ENCODE measurements at regions not wholly inside any gene's neighbourhood (a gene's known extent, or its start where the extent isn't known, plus 50 kb on each side); places are given as distances from the start of the nearest gene placed in this dataset.
A peak's percentile ranks its signal among the peaks of the same experiment; 100 is the strongest.

GRCh38 chr14:41073544-41073943 lies 533.1 kb upstream of the LRFN5 start:
- no peak overlapping the region for H3K4me3 ChIP-seq
- no peaks in the 10 kb centered on the region for H3K9me3 ChIP-seq (ENCODE audit: low read depth, low read length)
- TF ChIP-seq FOXP2 (optimal IDR thresholded peaks at IDR 0.05; ENCODE audit: control extremely low read depth, extremely low read length, insufficient read depth) (no peak), POLR2AphosphoS5 (IDR thresholded peaks at IDR 0.05; ENCODE audit: borderline replicate concordance, low read depth, low read length) (no peak), EZH2 (IDR thresholded peaks at IDR 0.05) (no peak)
- peak overlapping the region; percentile 49; the same call in 1 of the 2 replicates for H3K27ac ChIP-seq
- no peak overlapping the region for H3K9ac ChIP-seq (ENCODE audit: insufficient read length)
- no peaks in the 10 kb centered on the region for H3K36me3 ChIP-seq (ENCODE audit: insufficient read depth, low read length)
- DNase-seq (ENCODE audit: low read depth, low spot score): no peak

GRCh38 chr14:41072776-41073175 lies 533.9 kb upstream of the LRFN5 start:
- TF ChIP-seq POLR2AphosphoS5 (IDR thresholded peaks at IDR 0.05; ENCODE audit: borderline replicate concordance, low read depth, low read length) (peak; percentile 22; the same call in 1 of the 2 replicates), FOXP2 (optimal IDR thresholded peaks at IDR 0.05; ENCODE audit: control extremely low read depth, extremely low read length, insufficient read depth) (peak; percentile 81), EZH2 (IDR thresholded peaks at IDR 0.05) (no peak)
- Histone ChIP-seq H3K4me3 (peak overlapping the region; percentile 4; the same call in 1 of the 2 replicates), H3K27ac (peak overlapping the region; percentile 49; the same call in 1 of the 2 replicates), H3K9me3 (ENCODE audit: low read depth, low read length) (no peaks in the 10 kb centered on the region), H3K36me3 (ENCODE audit: insufficient read depth, low read length) (no peaks in the 10 kb centered on the region), H3K9ac (ENCODE audit: insufficient read length) (no peak overlapping the region)
- peak; percentile 69 for DNase-seq (ENCODE audit: low read depth, low spot score)

DNA sequence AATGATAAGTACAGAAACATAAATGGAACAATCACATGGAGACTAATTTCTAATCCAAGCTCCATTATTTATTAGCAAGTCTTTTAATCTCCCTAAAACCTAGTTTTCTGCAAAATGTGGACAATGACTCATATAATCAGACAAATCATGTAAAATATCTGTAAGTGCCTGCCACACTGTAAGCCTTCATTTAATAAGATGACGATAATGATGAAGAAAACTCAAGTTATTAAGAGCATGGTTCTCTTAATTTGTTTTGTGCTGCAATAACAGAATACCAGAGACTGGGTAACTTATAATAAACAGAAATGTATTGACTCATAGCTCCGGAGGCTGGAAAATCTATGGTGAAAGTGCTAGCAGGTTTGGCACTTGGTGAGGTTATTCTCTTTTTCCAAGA lies 535.3 kb upstream of the LRFN5 start:
- no peaks in the 10 kb centered on the region for H3K9me3 ChIP-seq (ENCODE audit: low read depth, low read length)
- no peak for DNase-seq (ENCODE audit: low read depth, low spot score)
- no peak for TF ChIP-seq FOXP2 (optimal IDR thresholded peaks at IDR 0.05; ENCODE audit: control extremely low read depth, extremely low read length, insufficient read depth)
- TF ChIP-seq POLR2AphosphoS5 (IDR thresholded peaks at IDR 0.05; ENCODE audit: borderline replicate concordance, low read depth, low read length): no peak
- no peak for TF ChIP-seq EZH2 (IDR thresholded peaks at IDR 0.05)

GRCh38 chr14:41062826-41063225 lies 543.9 kb upstream of the LRFN5 start:
- Histone ChIP-seq H3K9ac (ENCODE audit: insufficient read length) (no peak overlapping the region), H3K9me3 (ENCODE audit: low read depth, low read length) (no peaks in the 10 kb centered on the region), H3K27ac (no peak overlapping the region), H3K36me3 (ENCODE audit: insufficient read depth, low read length) (no peaks in the 10 kb centered on the region), H3K4me3 (no peak overlapping the region)
- DNase-seq (ENCODE audit: low read depth, low spot score): no peak
- no peak for TF ChIP-seq POLR2AphosphoS5 (IDR thresholded peaks at IDR 0.05; ENCODE audit: borderline replicate concordance, low read depth, low read length)
- TF ChIP-seq EZH2 (IDR thresholded peaks at IDR 0.05): no peak
- TF ChIP-seq FOXP2 (optimal IDR thresholded peaks at IDR 0.05; ENCODE audit: control extremely low read depth, extremely low read length, insufficient read depth): no peak

More for the DNA sequence above, 535.3 kb upstream of the LRFN5 start:
- Histone ChIP-seq H3K9ac (ENCODE audit: insufficient read length) (no peak overlapping the region), H3K4me3 (no peak overlapping the region), H3K36me3 (ENCODE audit: insufficient read depth, low read length) (no peaks in the 10 kb centered on the region), H3K27ac (no peak overlapping the region)

DNA sequence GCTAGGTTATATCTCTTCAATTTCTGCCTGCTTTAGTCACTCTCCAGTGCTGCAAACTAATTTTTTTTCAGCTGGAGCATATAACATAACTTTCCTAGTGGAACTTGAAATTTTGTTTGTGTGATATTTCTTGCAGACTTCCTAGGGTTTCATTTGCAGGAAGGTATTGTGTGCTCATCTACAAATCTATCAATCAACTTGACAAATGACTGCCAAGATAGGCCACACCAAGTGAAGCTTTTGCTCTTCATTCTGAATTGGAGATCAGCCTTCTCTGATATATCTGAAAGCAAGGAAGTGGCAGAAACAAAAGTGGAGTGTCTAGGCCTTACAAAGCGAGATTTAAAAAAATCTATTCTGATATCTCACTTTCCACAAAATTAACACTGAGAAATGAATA lies 551.1 kb upstream of the LRFN5 start:
- DNase-seq (ENCODE audit: low read depth, low spot score): no peak
- no peak overlapping the region for H3K4me3 ChIP-seq
- H3K36me3 ChIP-seq (ENCODE audit: insufficient read depth, low read length): no peaks in the 10 kb centered on the region
- TF ChIP-seq EZH2 (IDR thresholded peaks at IDR 0.05) (no peak), POLR2AphosphoS5 (IDR thresholded peaks at IDR 0.05; ENCODE audit: borderline replicate concordance, low read depth, low read length) (no peak), FOXP2 (optimal IDR thresholded peaks at IDR 0.05; ENCODE audit: control extremely low read depth, extremely low read length, insufficient read depth) (no peak)
- no peaks in the 10 kb centered on the region for H3K9me3 ChIP-seq (ENCODE audit: low read depth, low read length)
- H3K9ac ChIP-seq (ENCODE audit: insufficient read length): no peak overlapping the region
- H3K27ac ChIP-seq: no peak overlapping the region

- no peak overlapping the region for H3K27ac ChIP-seq
- DNase-seq (ENCODE audit: low read depth, low spot score): no peak
- H3K9ac ChIP-seq (ENCODE audit: insufficient read length): no peak overlapping the region
- H3K4me3 ChIP-seq: no peak overlapping the region
- no peaks in the 10 kb centered on the region for H3K36me3 ChIP-seq (ENCODE audit: insufficient read depth, low read length)
- no peaks in the 10 kb centered on the region for H3K9me3 ChIP-seq (ENCODE audit: low read depth, low read length)
- TF ChIP-seq EZH2 (IDR thresholded peaks at IDR 0.05) (no peak), FOXP2 (optimal IDR thresholded peaks at IDR 0.05; ENCODE audit: control extremely low read depth, extremely low read length, insufficient read depth) (no peak), POLR2AphosphoS5 (IDR thresholded peaks at IDR 0.05; ENCODE audit: borderline replicate concordance, low read depth, low read length) (no peak)
Measured at GRCh38 chr14:41051801-41052200, 554.9 kb upstream of the LRFN5 start.

DNA sequence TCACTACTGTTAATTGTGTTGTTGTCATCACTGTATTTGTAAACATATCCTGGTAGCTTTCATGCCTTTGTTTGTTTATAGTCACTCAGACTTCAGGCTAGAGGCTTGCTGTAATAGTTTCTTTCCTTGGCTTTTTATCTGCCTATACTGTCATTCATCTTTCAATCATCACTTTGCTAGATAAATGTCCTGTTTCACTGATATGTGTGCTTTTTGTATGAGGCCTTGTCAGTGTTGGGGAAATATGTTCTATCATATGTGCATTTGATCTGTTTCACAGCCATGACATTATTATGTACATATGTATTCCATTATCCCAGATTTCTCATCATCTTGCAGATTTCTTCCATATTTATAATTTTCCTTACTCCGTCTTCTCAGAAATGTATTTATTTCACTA lies 558.9 kb upstream of the LRFN5 start:
- no peak overlapping the region for H3K27ac ChIP-seq
- TF ChIP-seq FOXP2 (optimal IDR thresholded peaks at IDR 0.05; ENCODE audit: control extremely low read depth, extremely low read length, insufficient read depth) (no peak), POLR2AphosphoS5 (IDR thresholded peaks at IDR 0.05; ENCODE audit: borderline replicate concordance, low read depth, low read length) (no peak), EZH2 (IDR thresholded peaks at IDR 0.05) (no peak)
- no peak for DNase-seq (ENCODE audit: low read depth, low spot score)

GRCh38 chr14:41037388-41037787 lies 569.3 kb upstream of the LRFN5 start:
- TF ChIP-seq EZH2 (IDR thresholded peaks at IDR 0.05) (no peak), POLR2AphosphoS5 (IDR thresholded peaks at IDR 0.05; ENCODE audit: borderline replicate concordance, low read depth, low read length) (no peak), FOXP2 (optimal IDR thresholded peaks at IDR 0.05; ENCODE audit: control extremely low read depth, extremely low read length, insufficient read depth) (no peak)
- DNase-seq (ENCODE audit: low read depth, low spot score): no peak
- no peaks in the 10 kb centered on the region for H3K36me3 ChIP-seq (ENCODE audit: insufficient read depth, low read length)
- H3K27ac ChIP-seq: no peak overlapping the region
- H3K9ac ChIP-seq (ENCODE audit: insufficient read length): no peak overlapping the region
- no peak overlapping the region for H3K4me3 ChIP-seq
- H3K9me3 ChIP-seq (ENCODE audit: low read depth, low read length): no peaks in the 10 kb centered on the region

More for the DNA sequence above, 558.9 kb upstream of the LRFN5 start:
- H3K9me3 ChIP-seq (ENCODE audit: low read depth, low read length): no peaks in the 10 kb centered on the region
- H3K9ac ChIP-seq (ENCODE audit: insufficient read length): no peak overlapping the region
- H3K4me3 ChIP-seq: no peak overlapping the region
- no peaks in the 10 kb centered on the region for H3K36me3 ChIP-seq (ENCODE audit: insufficient read depth, low read length)

DNA sequence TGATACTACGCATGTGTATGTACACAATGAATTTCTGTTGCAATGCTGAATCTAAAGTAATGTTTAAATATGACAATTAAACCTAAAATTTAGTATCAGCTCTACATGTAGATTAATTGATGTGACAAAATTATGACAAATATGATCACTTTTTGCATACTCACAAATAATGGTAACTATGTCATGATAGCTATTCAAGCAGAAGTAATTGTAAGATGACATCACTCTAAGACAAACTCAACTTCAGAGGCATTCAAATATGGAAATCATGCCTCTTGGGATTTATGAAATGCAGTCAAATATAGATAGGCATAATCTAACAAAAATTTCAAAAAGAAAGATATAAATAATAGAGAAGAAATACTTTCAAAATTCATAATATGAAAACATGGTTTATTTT lies 571.7 kb upstream of the LRFN5 start:
- TF ChIP-seq EZH2 (IDR thresholded peaks at IDR 0.05): no peak
- TF ChIP-seq POLR2AphosphoS5 (IDR thresholded peaks at IDR 0.05; ENCODE audit: borderline replicate concordance, low read depth, low read length): no peak
- TF ChIP-seq FOXP2 (optimal IDR thresholded peaks at IDR 0.05; ENCODE audit: control extremely low read depth, extremely low read length, insufficient read depth): no peak
- Histone ChIP-seq H3K27ac (no peak overlapping the region), H3K9ac (ENCODE audit: insufficient read length) (no peak overlapping the region), H3K9me3 (ENCODE audit: low read depth, low read length) (no peaks in the 10 kb centered on the region), H3K36me3 (ENCODE audit: insufficient read depth, low read length) (no peaks in the 10 kb centered on the region), H3K4me3 (no peak overlapping the region)
- peak; percentile 2 for DNase-seq (ENCODE audit: low read depth, low spot score)
